GM21447 (cell line): ENCODE measurements at regions not wholly inside any gene's neighbourhood (a gene's known extent, or its start where the extent isn't known, plus 50 kb on each side); places are given as distances from the start of the nearest gene placed in this dataset.
"Not testable (repeated sequence)": the region's sequence is repeated elsewhere in the genome, so short reads cannot be mapped to it uniquely, and the experiment has no call there.

Source experiments
- ATAC-seq: cut with Tn5 transposase; IDR thresholded peaks from one replicate; pipeline ENCODE4 v1.9.1; 2021; ENCODE audit not compliant: unreplicated experiment

DNA sequence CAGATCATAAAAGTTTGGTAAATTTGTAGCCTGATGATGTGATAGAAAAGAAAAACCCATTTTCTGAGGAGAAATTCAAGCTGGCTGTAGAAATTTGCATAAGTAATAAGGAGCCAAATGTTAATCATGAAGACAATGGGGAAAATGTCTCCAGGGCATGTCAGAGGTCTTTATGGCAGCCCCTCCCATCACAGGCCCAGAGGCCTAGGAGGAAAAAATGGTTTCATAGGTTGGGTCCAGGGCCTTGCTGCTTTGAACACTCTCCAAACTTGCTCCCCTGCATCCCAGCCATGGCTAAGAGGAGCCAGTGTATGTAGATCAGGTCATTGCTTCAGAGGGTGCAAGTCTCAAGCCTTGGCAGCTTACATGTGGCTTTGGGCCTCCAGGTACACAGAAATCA lies 903.9 kb upstream of the ADAMTS5 start:
- not testable (repeated sequence) for ATAC-seq

DNA sequence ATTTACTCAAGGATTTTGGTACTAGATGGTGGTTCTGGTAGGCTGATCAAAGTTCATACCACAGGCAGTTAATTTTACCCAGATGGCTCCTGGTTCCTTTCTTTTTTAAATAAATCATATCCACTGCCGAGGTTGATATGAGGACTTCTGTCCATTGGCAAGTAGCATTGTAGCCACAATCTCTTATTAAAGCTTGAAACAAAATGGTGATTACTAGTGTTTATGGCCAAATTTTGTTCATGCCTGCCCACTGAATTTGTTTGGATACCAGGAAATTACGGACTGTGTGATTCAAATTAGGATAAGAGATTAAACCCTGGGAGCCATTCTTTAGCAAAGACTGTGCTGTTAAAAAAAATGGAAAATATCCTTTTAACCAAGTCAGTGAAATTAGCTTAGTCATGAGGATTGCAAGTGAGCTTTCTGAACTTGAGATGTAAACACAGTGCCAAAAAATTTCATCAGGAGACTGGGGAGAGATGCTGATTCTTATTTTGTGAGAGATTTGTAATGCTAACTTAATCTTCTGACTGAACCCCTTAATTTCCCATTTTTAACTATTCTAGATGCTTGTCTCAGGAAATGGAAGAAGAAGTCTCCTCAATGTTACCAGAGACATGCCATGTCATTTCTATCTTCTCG lies 893.5 kb upstream of the ADAMTS5 start:
- not testable (repeated sequence) for ATAC-seq

DNA sequence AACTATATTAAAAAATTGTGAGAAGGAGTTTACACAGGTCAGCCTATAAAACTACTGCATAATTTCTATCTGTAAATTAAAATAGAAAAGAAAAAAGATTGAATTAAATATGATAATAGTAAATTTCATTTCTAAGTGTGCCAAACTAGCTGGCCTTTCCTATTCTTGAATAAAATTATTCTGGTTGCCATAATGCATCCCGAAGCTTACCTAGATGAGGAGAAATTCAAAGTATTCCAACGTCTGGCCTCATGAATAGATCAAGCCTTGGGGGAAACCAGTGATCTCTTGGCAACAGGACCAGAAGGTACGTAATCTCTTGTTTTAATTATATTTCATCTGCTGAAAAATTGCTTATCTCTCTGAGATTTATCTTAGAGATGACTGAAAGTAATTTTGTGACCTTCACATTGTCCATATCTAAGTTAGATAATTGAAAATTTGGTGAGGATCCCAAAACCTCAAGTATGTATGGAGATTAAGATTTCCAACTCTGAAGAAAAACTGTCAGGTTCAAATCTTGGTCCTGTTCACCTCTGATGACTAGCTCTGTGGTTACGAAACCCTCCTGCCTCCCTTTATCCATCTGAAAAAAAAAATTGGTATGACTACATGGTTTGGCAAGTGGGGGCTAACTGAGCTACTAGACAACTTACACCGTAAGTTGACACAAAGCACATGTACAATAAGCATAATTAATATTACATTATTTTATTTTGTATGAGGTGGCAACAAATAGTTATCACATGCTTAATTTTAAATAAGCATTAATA lies 891.4 kb upstream of the ADAMTS5 start:
- not testable (repeated sequence) for ATAC-seq

DNA sequence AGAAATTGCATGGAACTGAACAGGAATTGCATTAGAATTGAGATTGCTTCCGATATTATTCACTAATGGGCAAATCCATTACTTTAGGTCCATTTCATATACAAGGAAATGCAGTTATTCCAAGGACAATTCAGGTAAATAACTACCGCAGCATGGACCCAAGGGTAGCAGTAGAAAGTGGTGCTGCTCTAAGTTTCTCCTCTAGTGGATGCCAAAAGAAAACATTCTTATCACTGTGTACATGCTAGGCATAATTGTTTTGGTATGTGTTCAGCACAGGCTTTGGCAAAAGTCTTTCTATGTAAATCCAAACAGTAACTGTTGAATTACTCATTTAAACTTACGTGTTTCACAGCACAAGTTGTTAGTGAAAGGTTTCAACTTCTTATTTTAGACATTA lies 890.1 kb upstream of the ADAMTS5 start:
- ATAC-seq = not testable (repeated sequence)

DNA sequence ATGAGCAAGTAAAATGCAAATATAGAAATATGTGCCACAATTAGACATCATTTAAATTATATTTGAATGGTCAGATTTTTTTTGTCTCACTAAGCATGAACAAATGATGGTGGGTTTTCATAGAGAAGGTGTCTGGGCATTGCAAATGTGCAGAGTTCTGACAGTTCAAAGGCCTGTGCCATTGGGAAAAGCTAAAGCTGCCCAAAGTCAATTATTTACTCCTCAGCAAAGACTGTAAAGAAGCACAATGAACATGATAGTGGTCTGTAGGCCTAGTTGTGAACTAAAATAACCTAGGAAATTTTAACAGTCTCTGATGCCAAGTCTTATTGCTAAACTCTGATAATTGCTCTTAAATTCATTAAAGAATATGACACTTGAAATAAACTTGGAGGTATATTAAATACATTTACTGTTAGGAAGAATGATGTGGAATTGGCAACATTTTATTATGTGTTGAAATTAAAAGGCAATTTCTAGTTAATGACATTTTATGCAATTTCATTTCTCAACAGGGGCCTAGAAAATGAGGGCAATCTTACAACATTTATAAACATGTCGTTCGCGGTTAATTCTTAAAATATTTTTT lies 874.3 kb upstream of the ADAMTS5 start:
- ATAC-seq = no peak

DNA sequence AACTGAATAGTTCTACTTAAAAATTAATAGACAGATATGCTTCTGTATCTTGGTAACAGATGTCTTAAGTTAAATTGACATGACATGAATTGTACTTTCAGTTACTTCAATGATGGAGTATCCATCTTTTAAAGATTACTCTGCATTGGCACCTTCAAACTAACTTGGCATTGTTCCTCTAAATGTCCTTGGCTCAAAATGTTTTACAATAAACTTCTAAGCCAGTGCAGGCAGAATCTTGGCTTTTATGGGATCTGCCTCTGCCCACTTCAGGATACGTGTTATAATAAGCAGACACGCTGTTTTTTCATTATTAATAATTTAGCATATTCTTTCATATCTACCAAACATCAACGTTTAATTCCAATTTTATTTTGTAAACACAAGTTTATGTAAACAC lies 873.4 kb upstream of the ADAMTS5 start:
- ATAC-seq = no peak

DNA sequence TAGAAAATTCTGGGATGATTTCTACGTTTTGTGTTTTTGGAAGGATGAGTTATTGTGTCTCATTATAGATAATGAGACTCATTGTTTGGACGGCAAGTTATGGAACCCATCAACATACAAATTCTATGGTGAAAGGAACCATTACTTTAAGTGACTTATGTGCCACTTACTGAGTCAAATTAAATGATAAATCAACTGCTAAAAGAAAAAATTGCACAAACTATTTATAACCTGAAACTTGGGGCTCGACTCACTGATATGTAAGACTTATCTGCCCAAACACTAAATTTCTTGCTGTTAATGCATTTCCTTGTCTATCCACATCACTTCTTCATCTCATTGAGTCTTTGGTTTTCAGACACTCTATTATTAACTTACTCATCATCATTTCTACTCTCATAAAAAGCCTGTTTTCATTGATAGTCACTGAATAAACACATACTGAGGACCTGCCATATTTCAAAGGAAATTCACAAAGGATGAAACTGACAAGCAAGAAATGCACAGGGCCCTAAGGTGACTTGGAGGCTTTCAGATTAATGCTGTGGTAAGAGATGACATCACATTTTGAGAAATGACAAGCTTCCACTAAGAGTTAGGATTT lies 872.7 kb upstream of the ADAMTS5 start:
- no peak for ATAC-seq

DNA sequence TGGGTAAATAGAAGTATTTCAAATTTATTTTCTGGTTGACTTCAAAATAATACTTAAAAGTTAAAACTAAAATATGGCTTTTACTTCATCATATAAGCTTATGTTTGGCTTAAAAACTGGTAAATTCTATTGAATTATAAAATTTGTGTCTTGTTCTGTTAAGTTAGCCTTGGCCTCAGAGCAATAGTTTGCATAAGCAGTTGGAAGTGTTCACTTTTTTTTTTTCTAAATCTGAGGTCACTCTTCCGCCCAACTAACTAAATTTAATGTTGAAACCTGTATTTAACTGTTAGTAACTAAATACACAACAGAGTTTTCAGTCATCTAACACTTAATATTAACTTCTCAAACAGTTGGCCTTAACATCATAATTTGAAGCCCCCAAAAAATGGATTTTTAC lies 871.7 kb upstream of the ADAMTS5 start:
- ATAC-seq = no peak

DNA sequence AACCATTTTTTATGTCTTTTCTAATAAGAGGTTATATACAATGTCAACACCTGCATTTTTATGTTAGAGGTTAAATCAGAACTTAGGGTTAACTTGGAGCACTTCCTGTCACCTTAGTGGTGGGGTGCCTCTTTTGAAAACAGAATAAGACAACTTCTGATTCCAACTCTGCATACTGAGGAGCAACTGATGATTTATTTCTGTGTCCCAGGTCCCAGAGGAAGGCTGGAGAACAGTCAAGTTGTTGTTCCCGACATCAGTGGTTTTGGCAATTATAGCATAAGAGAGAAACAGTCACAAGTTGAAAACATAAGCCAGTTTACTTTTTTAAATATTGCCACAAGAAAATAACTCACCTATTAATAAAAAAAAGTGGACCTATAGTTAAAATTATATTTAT lies 871.0 kb upstream of the ADAMTS5 start:
- ATAC-seq = no peak

DNA sequence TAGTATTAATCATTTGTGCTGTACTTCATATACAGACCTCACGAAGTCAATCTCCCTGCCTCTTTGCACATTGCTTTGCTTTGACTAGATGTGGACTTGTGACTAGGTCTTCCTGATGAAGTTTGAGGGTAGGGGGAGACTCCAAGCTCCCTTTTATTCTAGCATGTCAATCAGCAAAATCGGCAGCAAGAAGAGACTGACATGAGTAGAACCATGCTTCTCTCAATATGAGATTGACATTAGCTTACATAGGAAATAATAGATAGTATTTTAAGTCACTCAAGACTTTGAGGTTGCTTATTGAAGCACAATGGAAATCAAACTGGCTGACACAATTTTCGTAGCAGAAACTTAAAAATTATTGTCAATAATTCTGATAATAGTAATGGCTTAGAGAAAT lies 866.4 kb upstream of the ADAMTS5 start:
- ATAC-seq = no peak

DNA sequence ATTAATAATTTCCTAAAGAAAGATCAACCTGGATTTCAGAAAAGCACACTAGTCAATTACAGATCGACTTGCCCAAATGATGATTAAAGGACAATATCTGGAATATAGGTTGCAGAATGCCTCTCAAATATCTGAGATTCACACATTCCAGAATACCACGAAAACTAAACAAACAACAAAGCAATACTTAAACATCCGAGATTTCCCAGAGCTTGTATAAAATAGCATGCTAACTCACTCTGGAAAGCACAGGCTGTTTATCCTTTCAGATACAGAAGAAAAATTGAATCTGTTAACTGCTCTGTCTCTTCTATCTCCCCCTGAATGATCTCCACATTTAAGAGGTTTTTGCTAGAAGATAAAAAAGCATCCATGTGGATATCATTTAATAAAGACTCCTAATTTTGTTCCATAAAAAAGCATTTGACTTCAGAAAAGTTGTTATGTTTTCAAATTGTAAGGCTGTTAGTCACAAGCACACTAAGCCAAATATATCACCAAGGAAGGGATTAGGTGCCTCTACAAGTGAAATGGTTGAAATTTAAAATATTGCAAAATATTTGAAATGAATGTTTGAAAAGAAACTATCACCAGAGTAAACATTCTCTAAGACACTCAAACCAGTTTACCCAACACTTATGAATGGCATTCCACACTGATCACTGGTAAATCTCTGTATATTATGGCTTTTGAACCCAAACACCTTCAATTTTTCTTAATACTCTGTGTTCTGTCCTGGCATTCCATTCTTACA lies 865.1 kb upstream of the ADAMTS5 start:
- no peak for ATAC-seq

DNA sequence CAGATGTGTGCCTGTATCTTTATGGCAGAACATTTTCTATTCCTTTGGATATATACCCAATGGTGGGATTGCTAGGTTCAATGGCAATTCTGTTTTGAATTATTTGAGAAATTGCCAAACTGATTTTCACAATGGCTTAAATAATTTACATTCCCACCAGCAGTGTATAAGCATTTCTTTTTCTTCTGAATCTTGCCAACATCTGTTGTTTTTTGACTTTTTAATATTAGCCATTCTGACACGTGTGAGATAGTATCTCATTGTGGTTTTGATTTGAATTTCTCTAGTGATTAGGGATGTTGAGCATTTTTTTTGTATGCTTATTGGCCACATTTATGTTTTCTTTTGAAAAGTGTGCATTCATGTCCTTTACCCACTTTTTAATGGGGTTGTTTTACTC lies 864.3 kb upstream of the ADAMTS5 start:
- no peak for ATAC-seq

DNA sequence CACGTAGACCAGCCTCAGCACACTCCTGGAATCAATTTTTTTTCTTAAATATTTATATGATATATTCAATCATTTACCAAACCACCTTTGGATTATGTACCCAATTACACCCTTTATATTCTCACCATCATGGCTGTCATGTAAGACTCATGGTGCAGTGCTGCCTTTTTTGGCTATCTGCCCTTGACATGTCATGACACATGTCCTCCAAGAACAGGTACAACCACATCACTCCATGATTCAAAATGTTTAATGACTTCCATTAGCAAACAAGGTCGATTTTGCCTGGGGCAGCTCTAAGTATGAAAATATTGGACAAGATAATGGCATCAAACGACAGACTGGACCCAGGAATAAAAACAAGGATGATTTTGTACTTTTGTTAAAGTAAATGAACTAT lies 861.1 kb upstream of the ADAMTS5 start:
- ATAC-seq = no peak

DNA sequence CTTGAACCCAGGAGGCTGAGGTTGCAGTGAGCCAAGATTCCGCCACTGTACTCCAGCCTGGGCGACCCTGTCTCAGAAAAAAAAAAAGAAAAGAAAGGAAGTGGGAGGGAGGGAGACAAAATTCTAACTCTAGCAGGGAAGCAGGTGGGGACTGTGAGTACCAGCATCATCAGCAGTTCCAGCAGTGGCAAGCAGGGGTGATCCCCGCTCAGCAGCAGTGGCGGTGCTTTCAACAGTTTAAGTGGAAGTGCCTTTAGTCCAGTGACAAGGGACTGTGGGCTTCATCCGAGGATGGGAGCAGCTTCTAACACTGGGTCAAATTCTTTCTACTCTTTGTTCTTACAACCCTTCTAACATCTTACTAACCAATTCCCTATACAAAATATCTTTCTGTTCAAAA lies 858.1 kb upstream of the ADAMTS5 start:
- no peak for ATAC-seq

DNA sequence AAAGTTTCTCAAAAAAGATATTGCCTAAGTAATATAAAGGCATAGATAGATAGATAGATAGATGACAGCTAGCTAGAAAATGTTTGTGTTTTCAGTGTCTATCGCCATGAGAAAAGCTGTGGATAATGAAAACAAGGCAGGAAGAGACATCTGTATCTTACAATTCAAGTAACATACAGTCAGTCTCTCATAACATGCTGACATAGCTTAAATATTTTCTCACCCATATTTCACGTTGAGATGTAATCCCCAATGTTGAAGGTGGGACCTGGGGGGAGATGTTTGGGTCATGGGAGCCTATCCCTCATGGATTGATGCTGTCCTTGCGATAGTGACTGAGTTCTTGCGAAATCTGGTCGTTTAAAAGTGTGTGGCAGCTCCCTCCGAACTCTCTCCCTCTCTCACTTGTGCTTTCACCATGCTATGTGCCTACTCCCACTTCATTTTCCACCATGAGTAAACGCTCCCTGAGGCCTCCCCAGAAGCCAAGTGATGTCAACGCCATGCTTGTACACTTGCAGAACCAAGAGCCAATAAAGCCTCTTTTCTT lies 856.8 kb upstream of the ADAMTS5 start:
- no peak for ATAC-seq

DNA sequence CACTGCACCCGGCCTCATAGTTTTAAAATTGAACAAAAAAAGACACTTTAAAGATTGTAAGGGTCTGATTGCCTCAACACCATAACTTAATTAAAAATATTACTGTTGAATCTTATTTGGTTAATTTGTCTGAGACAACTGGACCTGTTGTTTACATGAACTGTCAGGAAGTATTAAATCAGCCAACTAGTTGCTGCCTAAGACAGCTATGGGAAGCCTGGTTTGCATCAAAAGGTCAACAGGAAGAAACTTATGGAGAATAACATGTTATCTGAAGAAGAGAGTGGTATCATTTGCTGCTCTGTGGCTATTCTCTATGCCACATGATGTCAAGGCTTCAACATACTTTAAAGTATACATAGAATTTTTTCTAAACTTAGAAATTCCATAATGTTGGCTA lies 853.5 kb upstream of the ADAMTS5 start:
- ATAC-seq = no peak

DNA sequence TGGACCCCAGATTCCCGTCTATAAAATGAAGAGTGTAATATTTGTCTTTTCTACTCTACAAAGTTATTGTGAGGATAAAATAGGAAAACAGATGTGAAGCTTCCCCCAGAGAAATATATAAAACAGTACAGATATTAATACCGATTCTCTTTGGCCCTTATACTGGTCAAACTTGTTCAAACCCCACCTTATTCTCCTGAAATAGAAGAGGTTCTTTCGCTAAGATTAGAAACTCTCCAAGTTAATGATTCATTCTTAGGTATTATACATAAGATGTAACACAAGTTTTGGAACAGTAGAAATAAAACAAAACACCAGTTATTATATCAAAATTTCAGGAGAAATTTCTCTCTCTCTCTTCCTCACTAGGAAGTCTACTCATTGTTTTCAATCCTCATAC lies 852.4 kb upstream of the ADAMTS5 start:
- ATAC-seq = no peak

DNA sequence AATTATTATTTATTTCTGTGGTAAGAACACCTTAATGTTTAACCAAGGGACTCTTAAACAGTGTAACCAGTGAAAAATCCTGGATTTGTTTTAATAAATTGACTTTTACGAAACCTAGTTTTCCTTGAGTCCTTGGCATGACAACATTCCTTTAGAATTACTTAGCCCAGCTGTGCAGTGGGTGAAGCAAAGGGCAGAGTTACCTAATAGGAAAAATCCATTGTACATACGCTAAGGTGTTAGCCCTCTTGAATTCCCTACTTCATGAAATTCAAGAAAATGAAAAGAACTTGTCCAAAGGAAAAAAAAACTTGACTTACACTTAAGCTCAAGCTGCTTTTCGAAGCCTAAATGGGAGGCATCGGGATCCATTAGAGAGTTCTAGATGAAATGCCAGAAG lies 852.0 kb upstream of the ADAMTS5 start:
- ATAC-seq = no peak

DNA sequence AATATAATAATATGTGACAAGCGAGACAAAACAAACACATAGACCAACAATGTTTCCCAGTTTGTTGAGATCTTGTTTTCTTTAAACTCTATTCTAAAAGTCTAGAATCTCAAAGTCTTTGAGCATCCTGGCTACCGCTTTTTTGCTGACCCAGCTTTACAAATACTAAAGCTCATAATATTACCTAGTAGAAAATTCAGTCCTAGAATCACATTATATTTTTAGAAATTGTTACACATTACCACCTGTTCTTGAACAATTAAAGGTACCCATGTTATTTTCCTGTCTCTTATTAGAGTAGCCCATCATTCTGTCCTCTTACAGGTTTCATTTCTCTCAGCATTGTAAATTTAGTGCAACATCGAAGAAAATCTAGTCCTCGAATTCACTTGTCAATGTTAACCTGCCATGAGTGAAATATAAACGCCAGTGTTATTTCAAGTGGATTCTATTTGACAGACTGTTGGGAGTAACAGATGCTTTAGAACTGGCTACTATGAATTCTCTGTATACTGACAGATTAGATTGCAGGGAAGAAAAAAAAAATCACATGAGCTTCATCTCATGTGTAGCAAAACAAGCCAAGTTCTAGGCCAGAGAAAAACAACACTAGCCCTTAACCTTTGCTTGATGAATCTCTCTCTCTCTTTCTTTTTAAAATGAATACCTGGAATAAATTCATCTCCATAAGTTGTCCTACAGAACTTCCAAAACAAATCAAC lies 851.2 kb upstream of the ADAMTS5 start:
- ATAC-seq = no peak

DNA sequence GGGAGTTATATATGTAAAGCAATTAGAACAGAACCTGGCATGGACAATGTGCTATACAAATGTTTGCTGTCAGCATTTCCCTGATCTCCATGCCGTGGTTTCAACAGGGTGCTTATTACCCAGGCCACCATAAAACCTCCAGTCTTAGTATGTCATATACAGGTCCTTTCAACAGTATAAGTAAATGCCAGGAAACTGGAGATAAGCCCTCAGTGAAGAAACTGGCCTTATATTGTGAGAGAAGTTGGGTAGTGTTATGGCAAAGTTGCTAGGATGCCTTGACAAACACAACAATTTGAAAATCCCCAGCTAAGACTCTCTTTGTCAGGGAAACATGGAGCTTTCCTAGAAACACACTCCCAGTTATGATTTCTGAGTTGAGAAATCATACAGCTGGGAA lies 850.2 kb upstream of the ADAMTS5 start:
- ATAC-seq = no peak
